ENCODE measurements at regions not wholly inside any gene's neighbourhood (a gene's known extent, or its start where the extent isn't known, plus 50 kb on each side); places are given as distances from the start of the nearest gene placed in this dataset.

DNA sequence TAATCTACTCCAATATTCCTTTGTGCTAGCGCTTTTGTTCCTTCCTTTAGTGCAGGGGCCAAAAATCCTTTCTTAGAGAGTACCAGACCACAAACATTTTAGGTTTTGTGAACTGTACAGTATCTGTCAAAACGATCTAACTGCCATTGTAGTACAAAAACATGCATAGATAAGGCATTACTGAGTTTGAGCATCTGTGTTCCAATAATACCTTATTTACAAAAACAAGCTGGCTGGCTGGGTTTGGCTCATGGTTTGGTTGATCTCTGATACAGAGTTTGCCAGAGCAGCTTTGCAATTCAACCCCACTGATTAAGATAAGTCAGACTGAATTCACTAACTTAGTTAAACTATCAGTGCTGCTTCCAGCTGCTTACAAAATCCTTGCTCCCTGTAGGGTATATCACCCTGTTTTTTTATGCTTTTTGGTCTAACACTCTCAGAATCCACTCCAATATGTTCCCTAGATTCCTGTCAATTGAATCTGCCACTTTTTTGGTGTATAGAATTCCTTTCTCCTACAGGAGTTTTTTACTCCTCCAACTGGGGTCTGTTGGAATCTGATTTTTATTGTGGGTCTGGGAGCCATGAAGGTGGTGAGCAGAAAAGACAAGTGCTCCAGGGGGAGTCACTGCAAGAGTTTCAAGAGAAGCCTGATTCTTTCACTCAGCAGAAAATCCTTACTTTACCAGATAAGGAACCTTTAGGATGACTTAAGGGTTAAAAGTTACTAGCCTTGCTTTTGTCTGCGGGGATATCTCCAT is 1399.4 kb downstream of the EFNB2 start:
- no peak for DNase-seq (ENCODE audit: low read depth)

DNA sequence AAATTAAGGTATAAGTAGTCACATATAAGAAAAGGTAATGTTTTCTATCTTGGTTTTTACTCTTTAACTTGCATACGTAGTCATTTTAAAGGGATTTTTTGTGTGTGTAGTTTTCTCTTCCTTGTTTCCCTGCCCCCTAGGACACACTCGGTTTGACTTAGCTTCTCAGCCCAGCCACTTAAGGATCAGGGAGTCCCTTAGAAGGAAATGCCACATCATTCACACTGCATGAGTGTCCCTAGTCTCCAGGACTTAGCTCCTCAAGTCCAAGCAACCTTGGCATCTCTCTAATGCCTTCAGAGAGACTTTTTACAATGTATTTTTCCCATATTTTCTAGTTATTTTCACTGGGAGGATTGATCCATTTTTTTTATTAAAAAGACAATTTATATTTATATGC is 1407.7 kb downstream of the EFNB2 start:
- no peak for DNase-seq (ENCODE audit: low read depth)

DNA sequence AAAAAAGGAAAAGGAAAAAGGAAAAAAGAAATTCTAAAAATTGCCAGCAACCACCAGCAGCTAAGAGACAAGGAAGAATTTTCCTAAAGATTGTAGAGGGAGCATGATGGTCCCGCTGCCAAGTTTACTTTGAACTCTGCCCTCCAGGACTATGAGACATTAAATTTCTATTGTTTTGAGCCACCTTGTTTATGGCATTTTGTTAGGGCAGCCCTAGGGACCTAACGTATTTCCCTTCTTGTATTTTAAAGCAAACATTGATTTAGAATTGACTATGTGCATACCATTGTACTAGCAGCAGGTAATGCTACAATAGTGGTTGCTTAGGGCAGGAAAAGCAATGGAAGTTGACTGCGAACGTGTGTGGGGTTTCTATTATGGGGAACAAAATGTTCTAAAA is 1414.2 kb downstream of the EFNB2 start:
- no peak for DNase-seq (ENCODE audit: low read depth)

DNA sequence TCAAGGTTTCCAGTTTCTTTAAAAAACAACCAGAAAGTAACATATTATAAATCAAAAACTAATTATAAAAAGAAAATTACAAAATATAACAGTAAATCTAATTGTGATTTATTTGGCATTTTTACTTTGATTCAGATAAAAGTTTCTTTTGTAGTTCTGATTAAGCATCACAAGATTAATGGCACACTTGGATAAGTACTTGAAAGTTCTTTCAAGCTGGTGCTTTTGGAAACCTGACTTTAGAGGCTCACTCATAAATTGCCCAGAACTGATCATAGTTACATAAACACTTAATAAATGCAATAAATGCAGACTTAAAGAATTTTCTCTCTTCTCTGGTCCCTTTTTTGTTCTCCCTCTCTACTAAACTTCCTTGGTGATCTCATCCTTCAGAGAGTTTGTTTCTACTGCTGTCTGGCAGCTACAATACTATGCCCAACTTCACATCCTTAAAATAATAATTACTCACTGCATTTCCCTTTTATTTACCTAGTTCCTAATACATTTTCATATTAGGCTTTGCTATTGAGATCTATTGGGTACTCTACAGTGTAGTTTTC is 1417.0 kb downstream of the EFNB2 start:
- no peak for DNase-seq (ENCODE audit: low read depth)

DNA sequence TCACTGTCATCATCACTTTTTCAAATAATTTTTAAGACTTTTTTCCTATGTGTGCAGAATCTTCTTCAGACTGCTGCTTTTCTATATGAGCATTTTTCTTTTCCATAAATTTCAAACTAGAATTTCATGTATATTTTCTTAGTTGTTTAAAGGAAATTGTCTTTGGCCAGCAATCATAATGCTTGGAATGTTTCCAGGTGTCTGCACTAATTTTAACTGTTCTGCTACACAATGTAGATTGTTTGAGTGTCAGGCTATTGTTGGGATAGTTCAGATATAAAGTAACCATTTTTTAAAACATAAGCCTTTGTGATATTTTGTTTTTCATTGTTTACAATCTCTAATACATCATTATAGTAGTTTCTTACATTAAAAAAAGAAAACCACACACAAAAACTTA is 1418.5 kb downstream of the EFNB2 start:
- no peak for DNase-seq (ENCODE audit: low read depth)

DNA sequence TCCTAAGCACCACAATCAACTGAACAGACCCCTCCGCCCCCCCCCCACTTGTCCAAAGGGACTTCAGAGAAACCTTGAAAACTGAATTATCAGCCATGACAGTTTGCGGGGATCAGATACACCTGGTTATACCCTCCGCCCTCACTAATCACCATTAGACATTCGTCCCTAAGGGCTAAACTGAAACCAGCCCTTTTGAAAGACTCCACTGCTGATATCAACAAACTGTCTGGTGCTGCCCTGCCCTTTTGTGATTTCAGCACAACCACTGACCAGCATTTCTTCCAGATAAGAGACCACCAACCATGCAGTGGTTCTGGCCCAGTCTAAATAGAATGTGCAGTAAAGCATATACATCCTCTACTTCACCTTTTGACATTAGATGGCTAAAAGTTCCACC is 1422.9 kb downstream of the EFNB2 start:
- no peak for DNase-seq (ENCODE audit: low read depth)

DNA sequence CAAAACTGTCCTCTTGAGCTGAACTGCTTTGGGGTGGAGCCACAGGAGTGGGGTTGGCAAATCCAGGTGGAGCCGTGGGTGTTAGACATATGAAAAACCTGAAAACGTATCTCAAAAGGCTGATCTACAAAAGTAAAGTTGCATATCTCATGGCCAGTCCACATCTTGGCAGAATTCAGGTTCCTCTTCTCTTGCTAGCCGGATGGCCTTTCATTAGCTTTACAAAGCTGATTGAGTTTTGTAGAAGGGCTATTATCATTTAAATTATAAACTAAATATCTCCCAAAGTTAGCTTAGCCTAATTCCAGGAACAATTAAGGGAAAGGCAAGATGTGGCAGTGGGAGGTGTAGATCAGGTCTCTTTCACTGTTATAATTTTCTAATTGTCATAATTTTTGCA is 1427.7 kb downstream of the EFNB2 start:
- DNase-seq (ENCODE audit: low read depth), result no peak

DNA sequence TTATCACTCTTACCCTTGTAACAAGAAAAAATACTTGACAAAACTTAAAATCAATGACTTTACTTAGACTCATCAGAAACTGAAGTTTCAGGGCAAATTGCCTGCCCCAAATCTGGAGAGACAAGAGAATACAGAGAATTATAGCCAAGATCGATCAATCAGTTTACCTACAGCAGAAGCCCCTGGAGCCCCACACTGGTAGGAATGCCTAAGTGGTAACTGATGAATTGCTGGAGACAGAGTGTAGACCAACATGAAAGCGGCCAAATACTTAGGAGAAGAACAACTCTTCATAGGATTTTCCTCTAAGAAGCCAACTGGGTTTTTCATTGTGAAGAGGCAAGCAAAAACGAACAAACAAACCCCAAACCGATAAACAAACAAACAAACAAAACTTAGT is 1430.0 kb downstream of the EFNB2 start:
- no peak for DNase-seq (ENCODE audit: low read depth)

DNA sequence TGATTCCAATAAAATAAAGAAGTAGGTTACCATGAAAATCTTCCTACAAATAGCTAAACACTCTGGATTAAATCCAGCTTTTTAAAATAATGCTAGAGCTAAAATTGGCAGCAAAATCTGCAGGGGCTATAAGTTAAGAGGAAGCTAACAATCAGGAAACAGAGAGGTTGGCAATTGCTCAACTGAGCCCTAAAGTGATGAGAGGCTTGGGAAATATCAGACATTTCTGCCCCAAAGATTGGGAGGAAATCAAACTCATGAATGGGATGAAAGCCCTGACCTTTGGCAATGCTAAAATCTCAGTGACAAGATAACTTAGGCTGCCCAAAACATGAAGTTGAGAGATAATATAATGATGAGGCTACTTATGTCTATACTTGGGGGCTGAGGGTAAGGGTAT is 1437.9 kb downstream of the EFNB2 start:
- no peak for DNase-seq (ENCODE audit: low read depth)

DNA sequence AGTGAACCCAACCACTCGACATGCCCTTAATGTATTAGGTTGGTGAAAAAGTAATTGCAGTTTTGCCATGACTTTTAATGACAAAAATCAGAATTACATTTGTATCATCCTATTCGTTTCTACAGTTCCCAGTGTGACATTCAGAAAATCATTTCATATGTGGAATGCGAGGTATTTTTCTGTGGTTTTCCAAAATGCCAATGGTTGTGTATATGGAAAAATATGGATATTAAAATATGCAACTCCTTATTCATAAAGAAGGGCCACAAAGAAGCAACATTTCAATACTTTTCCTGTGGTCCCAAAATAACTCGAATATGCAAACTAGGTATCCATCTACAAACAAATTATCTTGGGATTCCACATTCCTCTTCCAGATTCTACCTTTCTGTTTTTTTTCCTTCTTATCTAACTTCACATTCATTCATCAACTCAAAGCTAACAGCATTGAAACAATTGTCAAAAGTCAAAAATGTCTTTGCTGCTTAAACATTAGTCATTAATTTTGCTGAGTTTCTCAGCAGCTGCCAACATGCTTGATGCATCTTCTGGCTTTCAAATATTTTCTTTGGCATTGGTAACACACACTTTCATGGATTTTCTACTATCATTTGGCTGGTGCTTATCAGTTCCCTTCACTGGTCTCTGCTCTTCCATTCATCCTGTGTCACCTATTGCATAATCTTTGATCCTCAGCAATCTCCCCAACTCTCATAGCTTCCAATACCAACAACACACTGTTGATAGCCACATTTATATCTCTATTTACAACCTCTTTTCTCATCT is 1445.4 kb downstream of the EFNB2 start:
- no peak for DNase-seq (ENCODE audit: low read depth)

DNA sequence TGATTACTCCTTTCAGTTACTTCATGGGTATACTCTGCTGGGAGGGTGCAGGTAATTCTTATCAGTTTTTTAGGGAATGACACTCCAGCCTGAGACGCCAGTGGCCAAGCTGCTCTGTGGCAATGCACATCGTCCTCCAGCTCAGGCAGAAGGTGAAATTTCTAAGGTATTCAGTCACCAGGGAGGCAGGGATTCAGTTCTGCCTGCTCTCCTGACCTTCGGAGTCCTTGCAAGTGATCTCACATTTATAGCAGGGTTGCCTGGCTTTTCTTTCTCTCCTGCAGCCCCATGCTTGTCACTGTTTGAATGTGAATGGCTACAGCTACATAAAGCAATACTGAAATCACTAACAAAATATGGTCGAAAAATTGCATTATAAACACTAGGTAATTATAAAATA is 1447.5 kb downstream of the EFNB2 start:
- no peak for DNase-seq (ENCODE audit: low read depth)

DNA sequence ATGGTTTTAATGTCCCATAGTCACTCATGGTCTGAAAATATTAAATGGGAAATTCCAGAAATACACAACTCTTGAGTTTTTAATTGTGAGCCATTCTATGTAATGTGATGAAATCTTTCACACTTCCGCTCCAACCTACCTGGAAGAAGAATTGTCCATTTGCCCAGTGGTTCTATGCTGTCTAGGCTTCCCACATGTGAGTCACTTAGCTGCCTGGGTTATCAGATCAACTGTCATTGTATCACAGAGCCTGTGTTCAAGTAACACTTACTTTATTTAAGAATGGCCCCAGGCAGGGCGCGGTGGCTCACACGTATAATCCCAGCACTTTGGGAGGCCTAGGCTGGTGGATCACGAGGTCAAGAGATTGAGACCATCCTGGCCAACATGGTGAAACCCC is 1450.5 kb downstream of the EFNB2 start:
- DNase-seq (ENCODE audit: low read depth), result no peak

DNA sequence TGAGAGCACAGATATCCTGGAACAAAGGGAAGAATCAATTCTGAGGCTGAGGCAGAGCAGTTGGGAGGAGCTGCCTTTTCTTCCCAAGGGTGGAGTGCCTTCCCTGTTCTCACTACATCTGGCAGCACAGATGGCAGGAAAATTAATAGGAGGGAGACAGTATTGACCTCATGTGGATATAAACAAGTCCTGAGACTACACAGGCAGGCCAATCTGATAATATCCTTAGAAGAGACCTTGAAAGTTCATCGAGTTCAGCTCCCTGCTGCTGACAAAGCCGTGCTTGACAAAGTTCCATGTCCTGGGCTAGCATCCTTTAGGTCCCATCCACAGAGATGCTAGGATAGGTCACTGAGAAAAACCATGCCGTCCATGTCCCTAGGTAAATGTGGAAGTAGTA is 1451.5 kb downstream of the EFNB2 start:
- DNase-seq (ENCODE audit: low read depth), result no peak

DNA sequence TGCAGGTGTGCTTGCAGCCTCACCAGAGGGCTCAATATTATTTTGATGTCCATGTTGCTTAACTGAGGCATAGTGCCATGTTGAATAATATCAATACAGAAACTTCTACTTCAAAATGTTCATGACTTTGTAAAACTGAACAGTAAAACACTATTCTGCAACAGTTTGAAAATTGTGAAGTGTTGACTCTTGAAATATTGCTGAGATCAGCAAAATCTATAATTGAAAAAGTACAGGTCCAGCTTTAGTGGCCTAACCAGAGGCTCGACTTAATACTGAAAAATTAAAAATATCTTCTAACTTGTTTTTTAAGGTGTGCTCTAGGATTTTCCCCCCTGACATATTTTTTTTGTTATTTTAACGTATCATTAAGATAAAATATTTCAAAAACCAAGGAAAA is 1460.7 kb downstream of the EFNB2 start:
- DNase-seq (ENCODE audit: low read depth), result no peak

DNA sequence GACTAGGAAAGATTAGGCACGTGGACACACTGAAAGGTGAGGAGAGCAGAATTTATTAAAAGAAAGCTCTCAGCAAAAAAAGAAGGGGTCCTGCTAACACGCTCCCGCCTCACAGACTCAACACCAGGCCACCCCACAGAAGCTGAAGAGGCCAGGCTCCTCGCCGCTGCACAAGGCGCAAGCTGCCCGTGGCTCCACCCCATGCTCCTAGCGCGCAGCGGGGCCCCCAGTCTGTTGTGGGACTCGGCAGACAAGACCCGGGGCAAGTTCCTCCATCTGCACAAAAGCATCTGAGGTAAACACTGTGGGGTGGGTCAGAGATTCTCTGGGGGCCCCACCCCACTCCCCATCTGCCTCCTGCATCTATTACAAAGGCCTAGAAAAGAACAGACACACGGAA is 1462.4 kb downstream of the EFNB2 start:
- DNase-seq (ENCODE audit: low read depth), result no peak

DNA sequence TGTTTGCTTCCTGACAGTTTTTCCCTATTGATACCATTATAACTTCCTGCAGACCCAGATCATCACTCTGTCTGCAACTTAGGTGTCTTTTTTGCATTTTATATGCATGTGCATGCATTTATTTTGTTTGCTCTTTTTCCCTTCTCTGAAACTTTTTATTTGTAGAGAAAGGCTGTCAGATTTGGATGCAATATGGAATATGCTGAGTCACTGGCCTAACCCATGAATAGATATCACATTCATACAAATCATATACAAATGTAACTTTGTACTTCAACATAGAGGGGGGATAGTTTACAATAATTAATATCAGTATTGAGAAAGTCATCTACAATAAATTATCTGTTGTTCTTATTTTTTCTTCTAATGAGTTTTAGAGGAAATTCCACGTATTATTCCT is 1465.0 kb downstream of the EFNB2 start:
- no peak for DNase-seq (ENCODE audit: low read depth)

DNA sequence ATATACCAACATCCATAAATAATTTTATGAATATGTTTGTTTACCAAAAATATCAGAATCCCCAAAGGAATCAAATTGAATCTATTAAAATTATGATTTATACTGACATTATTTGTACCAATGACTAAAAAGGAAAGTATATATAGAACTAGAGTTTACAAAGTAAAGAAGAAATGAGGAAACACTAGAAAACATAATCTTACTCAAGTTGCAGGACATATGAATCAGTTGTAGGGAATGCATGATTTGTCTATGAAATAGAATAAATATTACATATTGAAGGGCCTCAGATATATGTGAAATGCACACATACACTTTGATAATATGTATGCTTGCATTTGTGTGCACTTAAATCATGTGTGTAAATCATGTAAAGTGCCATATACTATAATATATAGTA is 1466.4 kb downstream of the EFNB2 start:
- no peak for DNase-seq (ENCODE audit: low read depth)

DNA sequence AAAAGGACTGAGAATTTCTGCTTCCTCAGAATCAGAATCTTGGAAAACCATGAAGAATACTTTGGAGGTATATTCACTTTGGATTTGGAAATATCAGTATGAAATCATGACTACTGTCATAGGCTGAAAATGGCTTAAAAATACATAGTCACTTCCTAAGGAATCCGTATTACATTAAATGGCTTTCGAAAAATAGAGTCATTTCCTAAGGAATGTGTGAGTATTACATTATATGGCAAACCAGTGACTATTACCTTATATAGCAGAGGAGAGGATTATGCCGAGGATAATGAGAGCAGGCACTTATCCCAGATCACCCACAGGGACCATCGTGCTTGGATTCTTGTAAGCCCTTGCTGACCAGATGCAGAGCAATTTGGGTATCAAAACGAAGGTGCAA is 1471.8 kb downstream of the EFNB2 start:
- DNase-seq (ENCODE audit: low read depth), result no peak

DNA sequence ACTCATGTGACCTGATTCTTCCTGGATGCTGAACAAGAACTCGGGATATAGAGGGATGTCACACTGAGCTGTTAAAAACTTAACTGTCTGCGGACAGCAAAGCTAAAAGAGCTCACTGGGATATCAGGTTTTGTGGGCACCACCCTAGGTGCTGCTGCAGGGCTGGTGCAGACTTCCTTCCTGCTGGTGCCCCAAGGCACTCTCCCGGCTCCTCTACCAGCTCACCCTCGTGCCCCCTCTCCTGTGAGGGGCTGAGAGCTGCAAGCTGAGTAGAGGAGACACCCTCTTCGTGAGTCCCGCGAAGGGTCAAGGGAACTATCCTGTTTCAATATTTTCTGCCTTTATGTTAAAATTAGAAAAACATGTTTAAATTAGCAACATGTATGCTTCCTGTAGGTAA is 1475.7 kb downstream of the EFNB2 start:
- DNase-seq (ENCODE audit: low read depth), result no peak

DNA sequence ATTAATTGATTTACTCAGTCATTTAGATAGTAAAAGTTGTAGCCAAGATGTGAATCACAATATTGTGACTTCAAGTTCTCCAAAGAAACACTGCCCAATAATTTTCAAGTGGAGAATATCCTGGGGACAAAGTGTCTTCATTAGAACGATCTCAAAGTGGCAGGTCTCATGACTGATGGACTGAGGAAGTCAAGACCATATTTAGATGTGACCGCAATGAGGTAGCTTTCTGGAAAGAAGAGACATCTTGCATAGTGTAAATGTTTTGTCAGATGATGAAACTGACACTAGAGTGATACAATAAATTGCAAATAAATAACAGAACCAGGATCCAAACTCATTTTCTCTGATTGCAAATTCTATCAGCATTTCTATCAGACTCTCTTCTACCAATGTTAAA is 1476.9 kb downstream of the EFNB2 start:
- DNase-seq (ENCODE audit: low read depth), result no peak

DNA sequence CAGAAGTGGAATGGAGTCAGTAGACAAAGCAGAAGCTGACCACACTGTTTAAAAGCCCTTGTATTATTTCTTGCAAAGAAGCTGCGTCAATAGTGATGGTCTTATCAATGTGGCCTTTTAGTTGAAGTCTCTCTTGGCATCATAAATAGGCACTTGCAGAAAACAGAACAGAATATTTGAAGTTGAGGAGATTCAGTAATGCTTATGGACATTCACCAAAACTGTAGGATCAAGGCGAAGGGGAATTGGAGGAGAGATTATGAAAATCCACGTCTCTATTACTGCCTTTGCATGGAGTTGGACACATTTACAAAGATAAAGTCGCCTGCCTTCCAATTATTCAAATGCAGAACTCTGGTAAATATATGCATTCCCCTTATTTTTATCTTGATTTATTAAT is 1482.8 kb downstream of the EFNB2 start:
- no peak for DNase-seq (ENCODE audit: low read depth)

DNA sequence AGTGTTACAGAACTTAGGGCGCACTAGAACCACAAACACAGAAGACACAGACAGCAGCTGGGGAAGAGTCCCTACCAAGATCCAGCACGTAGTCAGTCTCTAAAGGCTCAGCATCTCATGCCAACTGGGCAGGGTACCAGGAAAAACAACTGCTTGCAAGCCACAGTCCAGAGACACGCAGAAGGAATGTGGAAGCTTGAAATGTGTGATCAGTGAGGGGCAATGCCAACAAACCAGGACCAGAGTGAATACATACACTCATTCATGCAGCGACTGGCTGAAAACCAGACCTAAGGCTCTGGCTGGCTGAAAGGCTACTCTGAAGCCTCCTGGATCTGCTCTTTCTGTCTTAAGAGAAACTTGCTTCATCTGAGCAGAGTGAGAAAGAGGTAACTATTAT is 1484.8 kb downstream of the EFNB2 start:
- no peak for DNase-seq (ENCODE audit: low read depth)

DNA sequence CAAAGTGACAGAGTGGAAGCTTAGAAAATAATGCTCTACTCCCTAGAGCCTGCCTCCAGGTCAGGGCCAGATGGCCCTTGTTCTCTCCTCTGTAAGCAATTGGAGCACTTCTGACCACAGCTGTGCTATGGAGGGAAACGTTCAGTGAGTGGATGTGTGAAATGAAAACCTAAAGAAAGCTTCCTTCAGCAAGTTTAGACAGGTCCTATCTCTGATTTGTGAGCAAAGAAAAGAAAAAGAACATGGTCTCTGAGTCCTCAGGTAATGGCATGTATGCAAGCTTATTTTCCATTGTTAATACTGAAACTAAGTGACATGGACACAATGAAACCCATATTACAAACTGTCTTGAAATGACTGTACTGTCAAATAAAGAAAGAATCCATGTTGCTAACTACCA is 1486.8 kb downstream of the EFNB2 start:
- no peak for DNase-seq (ENCODE audit: low read depth)

Data from GM04503 (cell line).